KMS-11 (cell line): ENCODE measurements at regions not wholly inside any gene's neighbourhood (a gene's known extent, or its start where the extent isn't known, plus 50 kb on each side); places are given as distances from the start of the nearest gene placed in this dataset.

ENCODE experiments used
- H2AFZ ChIP-seq: fragments of 200-600 bp; sonication (generic); 2 replicates; pipeline ENCODE4 v1.6.1; 2016; ENCODE audit warnings: antibody characterized with exemption, mixed run types, low read depth
- H3K27ac ChIP-seq: fragments of 200-600 bp; sonication (generic); 2 replicates; pipeline ENCODE4 v1.6.1; 2016; ENCODE audit warnings: mild to moderate bottlenecking, mixed run types
- H3K27me3 ChIP-seq: fragments of 200-600 bp; sonication (generic); 2 replicates; pipeline ENCODE4 v1.6.1; 2017; ENCODE audit warnings: mild to moderate bottlenecking, low read depth, mixed run types, moderate library complexity; ENCODE audit not compliant: insufficient read depth
- H3K36me3 ChIP-seq: fragments of 200-600 bp; sonication (generic); 2 replicates; pipeline ENCODE4 v1.6.1; 2017; ENCODE audit warnings: mild to moderate bottlenecking, mixed run types; ENCODE audit not compliant: insufficient read depth
- H3K4me1 ChIP-seq: fragments of 200-600 bp; sonication (generic); 2 replicates; pipeline ENCODE4 v1.6.1; 2016; ENCODE audit warnings: mild to moderate bottlenecking, low read depth, mixed run types; ENCODE audit not compliant: poor library complexity, severe bottlenecking
- H3K4me2 ChIP-seq: fragments of 200-600 bp; sonication (generic); 2 replicates; pipeline ENCODE4 v1.7.0; 2016; ENCODE audit warnings: mild to moderate bottlenecking, mixed run types
- H3K4me3 ChIP-seq: fragments of 200-600 bp; sonication (generic); IDR thresholded peaks from 2 replicates; pipeline ENCODE4 v1.6.1; 2017; ENCODE audit warnings: low read depth, low read length, mixed read lengths; ENCODE audit not compliant: insufficient read depth
- H3K79me2 ChIP-seq: fragments of 200-600 bp; sonication (generic); 2 replicates; pipeline ENCODE4 v1.6.1; 2016; ENCODE audit warnings: low read depth, mixed run types; ENCODE audit not compliant: insufficient read depth
- H3K9ac ChIP-seq: fragments of 200-600 bp; sonication (generic); 2 replicates; pipeline ENCODE4 v1.6.1; 2016; ENCODE audit warnings: mild to moderate bottlenecking, mixed run types
- H4K20me1 ChIP-seq: fragments of 200-600 bp; sonication (generic); 2 replicates; pipeline ENCODE4 v1.6.1; 2016; ENCODE audit warnings: mild to moderate bottlenecking, mixed run types; ENCODE audit not compliant: insufficient read depth
- TF ChIP-seq, protein P1 (sequence below): fragments of 200-600 bp; sonication (generic); conservative IDR thresholded peaks from 2 replicates; pipeline ENCODE4 v1.6.1; 2017; ENCODE audit warnings: low read depth, mild to moderate bottlenecking, antibody characterized with exemption, low read length, moderate library complexity, mixed read lengths

DNA sequence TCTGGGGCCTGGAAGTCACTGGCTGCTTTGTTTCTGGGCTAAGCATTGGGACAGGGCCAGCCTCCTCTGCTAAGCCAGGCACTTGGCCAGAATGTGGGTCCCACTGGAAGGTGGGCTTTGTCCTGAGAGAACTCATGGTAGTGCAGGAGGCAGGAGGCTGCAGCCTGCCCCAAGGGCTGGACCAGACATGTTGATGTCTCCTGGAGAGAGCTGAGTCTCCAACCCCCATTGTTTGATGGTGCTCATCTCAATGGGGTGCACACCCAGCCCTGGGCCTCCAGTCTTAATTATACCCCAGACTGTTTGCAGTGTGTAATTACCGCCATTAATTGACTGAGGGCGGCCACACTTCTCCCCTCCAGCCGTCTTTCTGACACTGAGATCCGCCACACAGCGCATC is 220.5 kb upstream of the PMEPA1 start:
- Histone ChIP-seq H2AFZ (no peak overlapping the region), H3K79me2 (no peaks in the 10 kb centered on the region), H3K27me3 (peaks cover 14% of the 10 kb centered on the region; the same call in 1 of the 2 replicates), H3K4me3 (no peak overlapping the region), H3K4me1 (no peaks in the 10 kb centered on the region), H3K4me2 (no peak overlapping the region), H3K27ac (no peak overlapping the region), H4K20me1 (no peaks in the 10 kb centered on the region), H3K9ac (no peak overlapping the region), H3K36me3 (no peaks in the 10 kb centered on the region)
- TF ChIP-seq, protein P1, sequence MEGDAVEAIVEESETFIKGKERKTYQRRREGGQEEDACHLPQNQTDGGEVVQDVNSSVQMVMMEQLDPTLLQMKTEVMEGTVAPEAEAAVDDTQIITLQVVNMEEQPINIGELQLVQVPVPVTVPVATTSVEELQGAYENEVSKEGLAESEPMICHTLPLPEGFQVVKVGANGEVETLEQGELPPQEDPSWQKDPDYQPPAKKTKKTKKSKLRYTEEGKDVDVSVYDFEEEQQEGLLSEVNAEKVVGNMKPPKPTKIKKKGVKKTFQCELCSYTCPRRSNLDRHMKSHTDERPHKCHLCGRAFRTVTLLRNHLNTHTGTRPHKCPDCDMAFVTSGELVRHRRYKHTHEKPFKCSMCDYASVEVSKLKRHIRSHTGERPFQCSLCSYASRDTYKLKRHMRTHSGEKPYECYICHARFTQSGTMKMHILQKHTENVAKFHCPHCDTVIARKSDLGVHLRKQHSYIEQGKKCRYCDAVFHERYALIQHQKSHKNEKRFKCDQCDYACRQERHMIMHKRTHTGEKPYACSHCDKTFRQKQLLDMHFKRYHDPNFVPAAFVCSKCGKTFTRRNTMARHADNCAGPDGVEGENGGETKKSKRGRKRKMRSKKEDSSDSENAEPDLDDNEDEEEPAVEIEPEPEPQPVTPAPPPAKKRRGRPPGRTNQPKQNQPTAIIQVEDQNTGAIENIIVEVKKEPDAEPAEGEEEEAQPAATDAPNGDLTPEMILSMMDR: no peak

DNA sequence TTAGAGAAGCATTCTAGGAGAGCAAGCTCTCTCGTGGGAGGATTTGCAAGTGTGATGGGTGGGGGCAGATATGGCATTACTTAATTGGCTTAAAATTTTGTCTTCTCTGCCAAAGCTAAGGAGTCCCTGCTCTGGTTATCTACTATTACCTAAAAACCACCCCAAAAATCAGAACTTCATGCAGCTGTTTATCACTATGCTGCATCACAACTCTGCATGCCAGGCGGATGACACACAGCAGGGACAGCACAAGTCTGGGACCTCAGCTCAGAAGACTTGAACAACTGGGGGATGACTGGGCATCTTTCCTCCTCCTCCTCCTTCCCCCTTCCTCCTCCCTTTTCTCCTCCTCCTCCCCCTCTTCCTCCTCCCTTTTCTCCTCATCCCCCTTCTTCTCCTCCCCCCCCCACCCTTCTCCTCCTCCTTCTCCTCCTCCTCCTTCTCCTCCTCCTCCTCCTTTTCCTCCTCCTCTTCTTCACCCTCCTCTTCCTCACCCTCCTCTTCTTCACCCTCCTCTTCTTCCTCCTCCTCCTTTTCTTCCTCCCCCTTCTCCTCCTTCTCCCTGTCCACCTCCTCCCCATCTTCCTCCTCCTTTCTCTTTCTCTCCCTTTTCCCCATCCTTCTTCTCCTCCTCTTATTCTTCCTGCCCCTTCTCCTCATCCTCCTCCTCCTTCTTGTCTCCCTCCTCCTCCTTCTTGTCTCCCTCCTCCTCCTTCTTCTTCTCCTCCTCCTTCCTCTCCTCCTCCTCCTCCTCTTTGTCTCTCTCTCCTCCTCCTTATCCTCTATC is 218.6 kb upstream of the PMEPA1 start:
- H3K36me3 ChIP-seq: no peaks in the 10 kb centered on the region
- H3K4me2 ChIP-seq: no peak overlapping the region
- no peaks in the 10 kb centered on the region for H3K79me2 ChIP-seq
- no peaks in the 10 kb centered on the region for H3K4me1 ChIP-seq
- H4K20me1 ChIP-seq: no peaks in the 10 kb centered on the region
- peaks cover 14% of the 10 kb centered on the region; the same call in 1 of the 2 replicates for H3K27me3 ChIP-seq
- TF ChIP-seq, protein P1: no peak
- H3K9ac ChIP-seq: no peak overlapping the region
- no peak overlapping the region for H3K27ac ChIP-seq
- H3K4me3 ChIP-seq: no peak overlapping the region
- no peak overlapping the region for H2AFZ ChIP-seq

DNA sequence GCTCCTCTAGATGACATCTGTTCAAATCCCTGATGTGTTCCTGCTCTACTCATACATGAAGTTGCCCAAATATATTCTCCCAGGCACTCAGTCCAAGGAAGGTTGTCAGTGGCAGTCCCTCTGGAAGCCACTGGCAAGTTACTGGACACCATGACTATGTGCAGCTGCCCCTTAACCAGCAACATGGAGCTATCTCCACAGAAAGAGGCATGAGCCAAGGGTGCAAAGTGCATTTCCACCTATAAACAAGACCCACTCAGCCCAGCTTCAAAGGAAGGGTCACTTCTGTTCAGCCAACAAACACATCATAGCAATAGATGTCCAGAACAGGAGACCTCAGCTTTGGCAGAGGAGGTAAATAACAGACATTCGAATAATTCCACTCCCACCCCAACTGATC is 217.6 kb upstream of the PMEPA1 start:
- no peak overlapping the region for H3K9ac ChIP-seq
- H3K36me3 ChIP-seq: no peaks in the 10 kb centered on the region
- H3K4me3 ChIP-seq: no peak overlapping the region
- TF ChIP-seq, protein P1: no peak
- no peak overlapping the region for H3K27ac ChIP-seq
- H3K4me2 ChIP-seq: no peak overlapping the region
- H3K4me1 ChIP-seq: no peaks in the 10 kb centered on the region
- H4K20me1 ChIP-seq: no peaks in the 10 kb centered on the region
- H3K27me3 ChIP-seq: peaks cover 17% of the 10 kb centered on the region; the same call in 1 of the 2 replicates
- no peaks in the 10 kb centered on the region for H3K79me2 ChIP-seq
- no peak overlapping the region for H2AFZ ChIP-seq

DNA sequence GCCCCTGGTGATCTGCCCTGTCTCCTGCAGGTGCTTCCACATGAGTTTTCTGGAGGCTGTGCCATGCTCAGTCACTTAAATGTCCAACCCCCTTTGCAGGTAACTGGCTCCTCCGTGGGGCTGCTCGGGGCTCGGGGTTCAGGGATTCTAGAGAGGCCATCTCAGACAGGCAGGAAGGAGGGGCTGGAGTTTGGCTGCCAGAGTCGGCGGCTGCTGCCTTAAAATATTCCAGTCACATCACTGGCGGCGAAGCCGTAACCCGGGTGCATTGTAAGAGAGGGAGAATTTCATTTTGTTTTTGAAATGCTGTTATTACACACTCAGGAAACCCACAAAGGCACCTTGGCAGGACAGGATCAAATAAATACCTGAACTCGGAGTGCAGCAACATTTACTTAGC is 212.9 kb upstream of the PMEPA1 start:
- TF ChIP-seq, protein P1: no peak
- Histone ChIP-seq H3K36me3 (no peaks in the 10 kb centered on the region), H3K9ac (no peak overlapping the region), H3K4me2 (no peak overlapping the region), H3K79me2 (no peaks in the 10 kb centered on the region), H3K27ac (no peak overlapping the region), H3K27me3 (peaks cover 10% of the 10 kb centered on the region; the same call in 1 of the 2 replicates), H2AFZ (no peak overlapping the region), H3K4me1 (no peaks in the 10 kb centered on the region), H3K4me3 (no peak overlapping the region), H4K20me1 (no peaks in the 10 kb centered on the region)
